HL-60 (cell line): ENCODE measurements at regions not wholly inside any gene's neighbourhood (a gene's known extent, or its start where the extent isn't known, plus 50 kb on each side); places are given as distances from the start of the nearest gene placed in this dataset.

Experiments used
- DNase-seq, 2 experiments: peaks; one replicate each; pipeline ENCODE4 v3.0.0-alpha.2; 2010 to 2020; ENCODE audit warnings: low read depth in 1 of 2, low spot score in 1 of 2
- H3K27ac ChIP-seq: fragments of 250-450 bp; sonication (Bioruptor Pico); replicated peaks from 2 replicates; pipeline ENCODE4 v1.5.1; 2020; ENCODE audit warnings: mild to moderate bottlenecking, moderate library complexity
- H3K27me3 ChIP-seq: fragments of 250-450 bp; sonication (Bioruptor Pico); 2 replicates; pipeline ENCODE4 v1.5.1; 2021; ENCODE audit warnings: mild to moderate bottlenecking, moderate library complexity; ENCODE audit not compliant: insufficient read depth, poor library complexity, severe bottlenecking
- H3K4me3 ChIP-seq: replicated peaks from 2 replicates; pipeline ENCODE4 v1.5.1; 2011; ENCODE audit warnings: mild to moderate bottlenecking, control low read depth, low read length; ENCODE audit not compliant: insufficient read depth
- GABPA ChIP-seq: IDR thresholded peaks from 2 replicates; pipeline ENCODE4 v1.6.1; 2012; ENCODE audit warnings: low read depth
- POLR2AphosphoS5 ChIP-seq: IDR thresholded peaks from 2 replicates; pipeline ENCODE4 v1.6.1; 2012; ENCODE audit warnings: low read depth
- SPI1 ChIP-seq: IDR thresholded peaks from 2 replicates; pipeline ENCODE4 v1.6.1; 2012; ENCODE audit warnings: low read depth, mild to moderate bottlenecking, borderline replicate concordance
- TF ChIP-seq, protein P1 (sequence below): IDR thresholded peaks from 2 replicates; pipeline ENCODE4 v1.6.1; 2012; ENCODE audit warnings: low read depth; ENCODE audit not compliant: insufficient replicate concordance
- TF ChIP-seq, protein P2 (sequence below): IDR thresholded peaks from one replicate; pipeline ENCODE4 v1.5.1; 2011; ENCODE audit warnings: low read length, control low read depth, inconsistent platforms; ENCODE audit not compliant: insufficient read depth

GRCh38 chr6:95740157-95740556, 162.8 kb downstream of the MANEA start:
- Histone ChIP-seq H3K27me3 (no peaks in the 10 kb centered on the region), H3K27ac (no peak overlapping the region), H3K4me3 (no peak overlapping the region)
- no peak for TF ChIP-seq POLR2AphosphoS5
- TF ChIP-seq SPI1 = no peak
- TF ChIP-seq, protein P1, sequence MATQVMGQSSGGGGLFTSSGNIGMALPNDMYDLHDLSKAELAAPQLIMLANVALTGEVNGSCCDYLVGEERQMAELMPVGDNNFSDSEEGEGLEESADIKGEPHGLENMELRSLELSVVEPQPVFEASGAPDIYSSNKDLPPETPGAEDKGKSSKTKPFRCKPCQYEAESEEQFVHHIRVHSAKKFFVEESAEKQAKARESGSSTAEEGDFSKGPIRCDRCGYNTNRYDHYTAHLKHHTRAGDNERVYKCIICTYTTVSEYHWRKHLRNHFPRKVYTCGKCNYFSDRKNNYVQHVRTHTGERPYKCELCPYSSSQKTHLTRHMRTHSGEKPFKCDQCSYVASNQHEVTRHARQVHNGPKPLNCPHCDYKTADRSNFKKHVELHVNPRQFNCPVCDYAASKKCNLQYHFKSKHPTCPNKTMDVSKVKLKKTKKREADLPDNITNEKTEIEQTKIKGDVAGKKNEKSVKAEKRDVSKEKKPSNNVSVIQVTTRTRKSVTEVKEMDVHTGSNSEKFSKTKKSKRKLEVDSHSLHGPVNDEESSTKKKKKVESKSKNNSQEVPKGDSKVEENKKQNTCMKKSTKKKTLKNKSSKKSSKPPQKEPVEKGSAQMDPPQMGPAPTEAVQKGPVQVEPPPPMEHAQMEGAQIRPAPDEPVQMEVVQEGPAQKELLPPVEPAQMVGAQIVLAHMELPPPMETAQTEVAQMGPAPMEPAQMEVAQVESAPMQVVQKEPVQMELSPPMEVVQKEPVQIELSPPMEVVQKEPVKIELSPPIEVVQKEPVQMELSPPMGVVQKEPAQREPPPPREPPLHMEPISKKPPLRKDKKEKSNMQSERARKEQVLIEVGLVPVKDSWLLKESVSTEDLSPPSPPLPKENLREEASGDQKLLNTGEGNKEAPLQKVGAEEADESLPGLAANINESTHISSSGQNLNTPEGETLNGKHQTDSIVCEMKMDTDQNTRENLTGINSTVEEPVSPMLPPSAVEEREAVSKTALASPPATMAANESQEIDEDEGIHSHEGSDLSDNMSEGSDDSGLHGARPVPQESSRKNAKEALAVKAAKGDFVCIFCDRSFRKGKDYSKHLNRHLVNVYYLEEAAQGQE = no peak
- no peak for TF ChIP-seq GABPA
- TF ChIP-seq, protein P2, sequence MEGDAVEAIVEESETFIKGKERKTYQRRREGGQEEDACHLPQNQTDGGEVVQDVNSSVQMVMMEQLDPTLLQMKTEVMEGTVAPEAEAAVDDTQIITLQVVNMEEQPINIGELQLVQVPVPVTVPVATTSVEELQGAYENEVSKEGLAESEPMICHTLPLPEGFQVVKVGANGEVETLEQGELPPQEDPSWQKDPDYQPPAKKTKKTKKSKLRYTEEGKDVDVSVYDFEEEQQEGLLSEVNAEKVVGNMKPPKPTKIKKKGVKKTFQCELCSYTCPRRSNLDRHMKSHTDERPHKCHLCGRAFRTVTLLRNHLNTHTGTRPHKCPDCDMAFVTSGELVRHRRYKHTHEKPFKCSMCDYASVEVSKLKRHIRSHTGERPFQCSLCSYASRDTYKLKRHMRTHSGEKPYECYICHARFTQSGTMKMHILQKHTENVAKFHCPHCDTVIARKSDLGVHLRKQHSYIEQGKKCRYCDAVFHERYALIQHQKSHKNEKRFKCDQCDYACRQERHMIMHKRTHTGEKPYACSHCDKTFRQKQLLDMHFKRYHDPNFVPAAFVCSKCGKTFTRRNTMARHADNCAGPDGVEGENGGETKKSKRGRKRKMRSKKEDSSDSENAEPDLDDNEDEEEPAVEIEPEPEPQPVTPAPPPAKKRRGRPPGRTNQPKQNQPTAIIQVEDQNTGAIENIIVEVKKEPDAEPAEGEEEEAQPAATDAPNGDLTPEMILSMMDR = no peak
- DNase-seq = no peak

GRCh38 chr6:95741045-95741444, 163.7 kb downstream of the MANEA start:
- no peak overlapping the region for H3K4me3 ChIP-seq
- H3K27me3 ChIP-seq = no peaks in the 10 kb centered on the region
- TF ChIP-seq POLR2AphosphoS5 (no peak), GABPA (no peak), SPI1 (no peak)
- TF ChIP-seq, protein P2 = no peak
- TF ChIP-seq, protein P1 = no peak
- H3K27ac ChIP-seq = no peak overlapping the region
- DNase-seq = no peak

DNA sequence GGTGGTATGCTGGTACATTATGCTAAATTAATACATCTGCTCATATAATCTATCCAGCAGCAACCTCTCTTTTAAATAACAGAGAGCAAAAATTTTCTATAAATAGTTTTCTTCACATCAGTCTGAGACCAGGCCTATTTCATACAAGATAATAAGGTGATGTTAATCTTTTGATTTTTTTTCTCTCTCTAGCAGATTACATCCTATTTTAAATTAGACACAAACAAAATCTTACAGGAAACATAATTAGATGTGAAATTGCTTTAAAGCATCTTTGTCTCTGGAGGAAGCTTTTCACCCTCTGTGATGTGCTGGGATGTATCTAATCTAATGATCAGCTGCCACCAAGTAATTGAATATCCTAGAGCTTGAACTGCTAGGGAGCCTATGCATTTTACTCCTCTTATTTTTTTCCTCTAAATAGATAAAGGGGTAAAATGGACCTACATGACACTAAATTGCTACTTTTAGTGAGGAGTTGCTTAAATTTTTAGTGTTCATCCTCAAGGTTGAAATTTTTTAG, 165.5 kb downstream of the MANEA start:
- no peak overlapping the region for H3K4me3 ChIP-seq
- TF ChIP-seq, protein P2 = no peak
- no peak for TF ChIP-seq GABPA
- TF ChIP-seq, protein P1 = no peak
- TF ChIP-seq POLR2AphosphoS5 = no peak
- TF ChIP-seq SPI1 = no peak
- no peaks in the 10 kb centered on the region for H3K27me3 ChIP-seq
- DNase-seq = no peak
- no peak overlapping the region for H3K27ac ChIP-seq
